ENCODE measurements at regions not wholly inside any gene's neighbourhood (a gene's known extent, or its start where the extent isn't known, plus 50 kb on each side); places are given as distances from the start of the nearest gene placed in this dataset.

- no peak for DNase-seq (ENCODE audit: low spot score in 2 of 2)
These were observed 60.0 kb downstream of the ING1 start for GRCh38 chr13:110773480-110773879.

GRCh38 chr13:110774051-110774450 is 60.6 kb downstream of the ING1 start:
- Mint-ChIP-seq H3K27ac (no peak overlapping the region), H3K36me3 (no peaks in the 10 kb centered on the region), H3K9me3 (no peaks in the 10 kb centered on the region)
- DNase-seq (ENCODE audit: low spot score in 2 of 2) (no peak), ATAC-seq (no peak)

More at GRCh38 chr13:110773480-110773879, 60.0 kb downstream of the ING1 start:
- Mint-ChIP-seq H3K27ac (no peak overlapping the region), H3K9me3 (no peaks in the 10 kb centered on the region), H3K36me3 (no peaks in the 10 kb centered on the region)
- ATAC-seq, result no peak

GRCh38 chr13:110774490-110774889 is 61.0 kb downstream of the ING1 start:
- DNase-seq (ENCODE audit: low spot score in 2 of 2) (no peak), ATAC-seq (no peak)
- Mint-ChIP-seq H3K27ac (no peak overlapping the region), H3K36me3 (no peaks in the 10 kb centered on the region), H3K9me3 (no peaks in the 10 kb centered on the region)

- no peak overlapping the region for H3K27ac Mint-ChIP-seq
- no peak for ATAC-seq
- DNase-seq (ENCODE audit: low spot score in 2 of 2), result no peak
- H3K36me3 Mint-ChIP-seq, result peaks cover 0 to 3% of the 10 kb centered on the region in 2 donors
- H3K9me3 Mint-ChIP-seq, result no peaks in the 10 kb centered on the region
These were observed 62.1 kb downstream of the ING1 start for GRCh38 chr13:110775576-110775975.

- Mint-ChIP-seq H3K9me3 (peaks cover under 1 to 5% of the 10 kb centered on the region in 2 donors), H3K36me3 (peaks cover 7 to 16% of the 10 kb centered on the region in 2 donors), H3K27ac (no peak overlapping the region)
- DNase-seq (ENCODE audit: low spot score in 2 of 2) (no peak), ATAC-seq (no peak)
These were observed 63.8 kb downstream of the ING1 start for GRCh38 chr13:110777251-110777820.

- no peak for ATAC-seq
- H3K9me3 Mint-ChIP-seq, result peaks cover 11 to 16% of the 10 kb centered on the region in 2 donors
- H3K36me3 Mint-ChIP-seq, result peaks cover 13 to 22% of the 10 kb centered on the region in 2 donors
- DNase-seq (ENCODE audit: low spot score in 2 of 2), result no peak
- H3K27ac Mint-ChIP-seq, result no peak overlapping the region
These were observed 65.5 kb downstream of the ING1 start for GRCh38 chr13:110779022-110779421.

GRCh38 chr13:110780422-110780821 is 66.9 kb downstream of the ING1 start:
- H3K9me3 Mint-ChIP-seq, result peaks cover 11 to 16% of the 10 kb centered on the region in 2 donors
- no peak overlapping the region for H3K27ac Mint-ChIP-seq
- DNase-seq (ENCODE audit: low spot score in 2 of 2) (no peak), ATAC-seq (no peak)
- peaks cover 13 to 22% of the 10 kb centered on the region in 2 donors for H3K36me3 Mint-ChIP-seq

- Mint-ChIP-seq H3K36me3 (peaks cover 13 to 22% of the 10 kb centered on the region in 2 donors), H3K9me3 (peaks cover 11 to 16% of the 10 kb centered on the region in 2 donors), H3K27ac (no peak overlapping the region)
- DNase-seq (ENCODE audit: low spot score in 2 of 2) (no peak), ATAC-seq (no peak)
These were observed 68.7 kb downstream of the ING1 start for GRCh38 chr13:110782185-110782584.

- no peak for DNase-seq (ENCODE audit: low spot score in 2 of 2)
- ATAC-seq, result peak in 1 of 2 donors; percentile 40
- Mint-ChIP-seq H3K27ac (no peak overlapping the region), H3K9me3 (peaks cover 11 to 21% of the 10 kb centered on the region in 2 donors), H3K36me3 (peaks cover 13 to 22% of the 10 kb centered on the region in 2 donors)
These were observed 71.2 kb downstream of the ING1 start for GRCh38 chr13:110784704-110785103.

- H3K27ac Mint-ChIP-seq, result no peak overlapping the region
- no peak for ATAC-seq
These were observed 75.3 kb downstream of the ING1 start for GRCh38 chr13:110788778-110789177.

GRCh38 chr13:110789871-110790270 is 76.4 kb downstream of the ING1 start:
- Mint-ChIP-seq H3K9me3 (peaks cover 12 to 25% of the 10 kb centered on the region in 2 donors), H3K36me3 (peaks cover 22 to 28% of the 10 kb centered on the region in 2 donors), H3K27ac (no peak overlapping the region)
- no peak for ATAC-seq
- no peak for DNase-seq (ENCODE audit: low spot score in 2 of 2)

More at GRCh38 chr13:110788778-110789177, 75.3 kb downstream of the ING1 start:
- Mint-ChIP-seq H3K9me3 (peaks cover 12 to 21% of the 10 kb centered on the region in 2 donors), H3K36me3 (peaks cover 17 to 25% of the 10 kb centered on the region in 2 donors)
- no peak for DNase-seq (ENCODE audit: low spot score in 2 of 2)

- ATAC-seq (no peak), DNase-seq (ENCODE audit: low spot score in 2 of 2) (no peak)
- H3K27ac Mint-ChIP-seq, result no peak overlapping the region
- H3K36me3 Mint-ChIP-seq, result peaks cover 23 to 31% of the 10 kb centered on the region in 2 donors
- peaks cover 12 to 26% of the 10 kb centered on the region in 2 donors for H3K9me3 Mint-ChIP-seq
These were observed 76.9 kb downstream of the ING1 start for GRCh38 chr13:110790371-110790770.

GRCh38 chr13:110794209-110794608 is 80.7 kb downstream of the ING1 start:
- no peak for DNase-seq (ENCODE audit: low spot score in 2 of 2)
- peaks cover 12 to 21% of the 10 kb centered on the region in 2 donors for H3K9me3 Mint-ChIP-seq
- H3K36me3 Mint-ChIP-seq, result peaks cover 23 to 34% of the 10 kb centered on the region in 2 donors
- H3K27ac Mint-ChIP-seq, result no peak overlapping the region
- no peak for ATAC-seq

GRCh38 chr13:110797230-110797877 is 83.9 kb downstream of the ING1 start:
- peaks cover 3 to 9% of the 10 kb centered on the region in 2 donors for H3K9me3 Mint-ChIP-seq
- DNase-seq (ENCODE audit: low spot score in 2 of 2) (no peak), ATAC-seq (no peak)
- H3K27ac Mint-ChIP-seq, result no peak overlapping the region
- peaks cover 10 to 19% of the 10 kb centered on the region in 2 donors for H3K36me3 Mint-ChIP-seq

- peaks cover 0 to 5% of the 10 kb centered on the region in 2 donors for H3K9me3 Mint-ChIP-seq
- DNase-seq (ENCODE audit: low spot score in 2 of 2) (no peak), ATAC-seq (no peak)
- peaks cover 6 to 9% of the 10 kb centered on the region in 2 donors for H3K36me3 Mint-ChIP-seq
- H3K27ac Mint-ChIP-seq, result peak overlapping the region in 1 of 2 donors; percentile 87
These were observed 84.8 kb downstream of the ING1 start for GRCh38 chr13:110798081-110798994.

- DNase-seq (ENCODE audit: low spot score in 2 of 2) (no peak), ATAC-seq (peak in 1 of 2 donors; percentile 43)
- H3K27ac Mint-ChIP-seq, result no peak overlapping the region
- H3K36me3 Mint-ChIP-seq, result peaks cover 4 to 9% of the 10 kb centered on the region in 2 donors
- peaks cover 0 to 5% of the 10 kb centered on the region in 2 donors for H3K9me3 Mint-ChIP-seq
These were observed 86.0 kb downstream of the ING1 start for GRCh38 chr13:110799246-110800236.
